ENCODE measurements at regions not wholly inside any gene's neighbourhood (a gene's known extent, or its start where the extent isn't known, plus 50 kb on each side); places are given as distances from the start of the nearest gene placed in this dataset.

GRCh38 chr5:68886814-68887213 is 207.0 kb upstream of the SLC30A5 start:
- TF ChIP-seq EZH2phosphoT487 (IDR thresholded peaks at IDR 0.05; ENCODE audit: borderline replicate concordance, low read depth, low read length): no peak
- no peak for TF ChIP-seq CTCF (conservative IDR thresholded peaks at IDR 0.05; ENCODE audit: low read length)
